Activated CD8-positive, alpha-beta memory T cell treated with anti-CD3 and anti-CD28 coated beads for 24 hours (primary cell): ENCODE measurements at regions not wholly inside any gene's neighbourhood (a gene's known extent, or its start where the extent isn't known, plus 50 kb on each side); places are given as distances from the start of the nearest gene placed in this dataset.

Source experiments
- DNase-seq: peaks from one replicate; pipeline ENCODE4 v3.0.0-alpha.2; 2020

GRCh38 chr11:129324533-129325175, 51.0 kb upstream of the BARX2 start:
- no peak for DNase-seq

- DNase-seq: no peak
These were observed 51.6 kb upstream of the BARX2 start for GRCh38 chr11:129323896-129324502.

GRCh38 chr11:129322941-129323340, 52.7 kb upstream of the BARX2 start:
- no peak for DNase-seq

DNA sequence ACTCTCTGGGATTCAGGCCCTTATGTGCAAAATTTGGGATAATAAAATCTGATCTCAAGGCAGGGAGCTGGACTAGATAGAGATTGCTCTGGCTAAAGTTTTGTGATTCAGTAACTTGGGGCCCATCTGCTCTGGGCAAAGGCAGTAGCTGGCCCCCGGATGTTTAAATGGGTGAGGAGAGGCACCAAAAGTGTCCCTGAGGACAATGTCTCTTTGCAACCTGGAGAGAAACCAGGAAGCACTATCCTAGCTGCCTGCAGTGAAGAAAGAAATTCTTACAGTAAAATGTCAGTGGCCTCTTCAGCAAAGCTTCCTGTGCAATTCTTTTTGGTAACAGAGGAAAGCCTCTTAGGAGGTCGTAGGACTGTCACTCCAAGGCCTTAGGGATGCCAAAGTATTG, 54.6 kb upstream of the BARX2 start:
- DNase-seq: no peak

DNA sequence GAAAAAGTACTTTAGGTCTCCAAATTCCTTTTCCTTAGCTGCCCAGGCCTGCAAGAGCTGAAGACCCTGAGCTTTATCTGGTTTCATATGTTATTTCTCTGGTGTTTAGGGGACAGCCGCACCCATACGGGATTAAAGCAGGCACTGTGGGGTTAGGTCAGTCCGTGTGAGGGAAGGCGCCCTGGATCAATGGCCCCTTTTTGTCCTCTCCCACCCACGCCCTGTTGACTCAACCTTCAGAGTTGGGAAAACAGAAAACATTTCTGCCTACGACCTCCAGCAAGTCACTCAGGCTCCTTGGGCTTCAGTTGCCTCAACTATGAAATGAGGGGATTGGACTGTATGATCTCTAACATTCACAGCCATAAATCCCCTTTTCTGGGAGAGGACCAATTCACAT, 55.2 kb upstream of the BARX2 start:
- no peak for DNase-seq

- DNase-seq: no peak
These were observed 55.9 kb upstream of the BARX2 start for GRCh38 chr11:129319751-129320150.

DNA sequence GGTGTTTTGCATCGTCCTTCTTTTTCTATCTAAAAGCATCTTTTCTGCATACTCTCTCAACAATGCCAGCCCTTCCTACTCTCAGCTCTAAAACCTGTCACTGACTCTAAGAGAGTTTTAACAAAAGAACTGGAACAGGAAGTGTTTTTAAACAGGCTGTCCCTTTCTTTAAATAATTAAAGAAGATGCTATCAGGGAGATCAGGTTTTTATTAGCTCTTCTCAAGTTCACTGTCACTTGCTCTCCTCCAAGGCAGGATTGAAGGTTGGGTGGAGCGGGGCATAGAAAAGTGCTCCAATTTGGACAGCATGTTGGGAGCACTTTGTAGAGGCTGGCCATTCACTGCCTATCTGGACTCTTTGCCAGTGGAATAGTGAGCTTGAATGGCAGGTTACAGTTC, 56.4 kb upstream of the BARX2 start:
- DNase-seq: no peak

GRCh38 chr11:129317571-129317970, 58.1 kb upstream of the BARX2 start:
- DNase-seq: no peak

DNA sequence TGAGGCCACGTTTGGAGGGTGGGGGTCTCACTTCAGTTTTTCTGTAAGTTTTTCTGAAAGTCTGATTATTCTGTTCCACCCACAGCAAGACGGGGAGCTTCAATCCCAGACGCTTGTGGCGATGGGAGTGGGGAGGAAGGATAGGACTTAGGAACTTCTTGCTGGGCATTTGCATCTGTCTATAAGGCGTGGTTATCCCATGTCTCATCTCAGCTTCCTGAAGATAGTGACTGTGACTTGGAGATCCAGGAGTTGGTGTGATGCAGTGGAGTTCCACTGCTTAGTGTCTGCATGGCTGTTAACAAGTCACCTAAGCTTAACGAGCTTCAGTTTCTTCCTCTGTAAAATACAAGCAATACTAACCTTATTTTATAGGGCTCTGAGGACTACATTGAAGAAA, 58.9 kb upstream of the BARX2 start:
- no peak for DNase-seq

DNA sequence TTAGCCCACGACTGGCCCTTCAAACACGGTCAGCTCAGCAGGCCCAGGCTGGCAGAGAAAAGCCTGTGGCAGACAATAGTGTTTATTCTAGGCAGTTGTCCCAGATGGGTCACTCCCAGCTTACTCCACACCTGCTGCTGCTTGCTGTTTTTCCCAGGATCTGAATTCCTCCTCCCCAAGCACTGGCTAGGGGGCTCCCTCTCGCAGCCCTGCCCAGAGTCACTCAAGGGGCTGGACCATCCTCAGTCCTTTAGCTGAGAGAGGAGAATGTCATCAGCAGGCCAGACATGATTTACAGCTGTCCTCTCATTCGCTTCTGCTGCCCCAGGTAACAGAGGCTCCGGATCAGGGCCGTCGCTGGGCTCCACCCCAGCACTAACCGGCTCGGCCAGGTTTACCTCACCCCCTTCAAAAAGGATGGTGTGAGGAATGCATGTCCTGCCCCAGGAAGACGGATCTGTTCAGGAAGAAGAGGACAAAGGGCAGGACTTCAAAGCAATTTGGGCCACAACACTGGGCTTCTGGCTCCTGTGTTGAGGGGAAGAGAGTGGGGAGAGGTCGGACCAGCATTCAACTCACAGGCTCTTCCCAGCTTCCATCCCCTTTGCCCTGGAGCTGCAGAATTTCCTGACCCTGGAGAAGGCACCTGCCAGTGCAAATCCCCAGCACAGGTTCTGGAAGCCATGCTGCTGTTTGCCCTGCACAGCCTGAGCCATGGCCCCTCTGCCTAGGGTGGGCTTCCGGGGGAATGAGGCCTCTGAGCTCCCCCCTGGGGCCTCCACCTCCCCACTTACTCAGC, 59.7 kb upstream of the BARX2 start:
- DNase-seq: no peak

DNA sequence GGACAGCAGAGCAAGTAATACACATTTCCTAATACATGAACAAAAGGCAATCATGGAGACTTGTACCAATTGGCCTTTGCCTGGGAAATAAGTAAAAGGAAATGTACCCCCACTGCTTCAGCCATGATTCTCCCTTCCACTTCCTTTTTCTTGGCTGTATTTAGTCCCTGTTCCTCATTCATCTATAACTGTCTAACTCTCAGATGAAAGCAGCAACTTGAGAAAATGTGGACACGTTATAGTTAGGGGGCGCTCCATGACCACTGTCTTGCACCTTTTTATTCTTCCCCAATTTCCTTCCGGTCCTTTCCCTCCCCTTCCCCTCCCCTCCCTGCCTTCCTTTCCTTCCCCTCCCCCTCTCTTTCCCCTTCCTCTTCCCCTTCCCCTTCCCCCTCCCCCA, 61.3 kb upstream of the BARX2 start:
- no peak for DNase-seq

- DNase-seq: no peak
These were observed 61.9 kb upstream of the BARX2 start for GRCh38 chr11:129313541-129314297.

- DNase-seq: no peak
These were observed 62.7 kb upstream of the BARX2 start for GRCh38 chr11:129312730-129313503.

GRCh38 chr11:129308241-129308865, 67.3 kb upstream of the BARX2 start:
- DNase-seq: no peak

DNA sequence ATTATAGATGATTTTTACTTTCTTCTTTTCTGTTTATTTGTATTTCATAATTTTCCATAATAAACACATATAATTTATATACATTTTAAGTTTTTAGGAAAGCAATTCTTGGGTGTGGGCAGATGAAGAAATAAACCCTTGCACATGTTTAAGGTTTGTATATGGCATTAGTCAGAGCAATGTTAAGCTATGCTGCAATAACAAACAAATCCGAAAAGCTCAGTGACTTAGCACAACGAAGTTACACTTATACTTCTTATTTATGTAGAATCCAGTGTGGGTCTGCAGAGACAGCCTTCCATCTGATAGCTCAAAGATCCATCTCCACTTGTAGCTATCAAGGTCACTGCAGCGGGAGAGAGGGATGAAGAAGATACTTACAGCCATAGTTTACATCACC, 68.5 kb upstream of the BARX2 start:
- no peak for DNase-seq

DNA sequence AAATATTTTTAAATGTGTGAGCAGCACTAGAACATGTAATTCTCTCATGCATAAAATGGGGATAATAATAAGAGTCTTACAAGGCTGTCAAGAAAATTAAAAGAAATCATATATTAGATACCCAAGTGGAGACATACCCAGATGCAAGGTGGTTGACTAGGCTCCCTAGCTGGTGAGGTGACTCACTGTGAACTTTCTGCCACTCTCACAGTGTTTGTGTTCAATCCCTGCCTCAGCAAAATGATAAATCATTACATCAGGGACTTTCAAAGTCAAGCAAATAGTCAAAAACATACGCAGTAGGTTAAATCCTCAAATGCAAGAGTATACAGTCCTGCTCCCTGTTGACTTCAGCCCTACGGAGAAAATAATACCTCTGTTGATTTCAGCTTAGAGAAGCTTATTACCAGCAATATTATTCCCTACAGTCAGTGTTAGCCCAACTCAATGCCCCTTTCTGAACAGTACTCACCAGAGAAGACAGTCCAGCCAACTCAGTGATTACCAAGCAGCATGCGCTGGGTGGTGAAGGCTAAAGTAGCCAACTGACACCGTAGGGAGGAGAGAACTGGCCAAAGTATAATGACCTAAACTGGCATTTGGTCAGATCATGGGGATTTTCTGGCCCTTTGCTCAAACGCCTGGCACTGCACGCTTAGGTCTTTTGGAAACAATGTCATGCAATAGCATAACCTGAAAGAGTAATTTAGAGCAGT, 73.1 kb upstream of the BARX2 start:
- DNase-seq: no peak

- no peak for DNase-seq
These were observed 75.5 kb upstream of the BARX2 start for GRCh38 chr11:129300099-129300498.

- no peak for DNase-seq
These were observed 76.7 kb upstream of the BARX2 start for GRCh38 chr11:129298988-129299387.

- DNase-seq: no peak
These were observed 79.9 kb upstream of the BARX2 start for GRCh38 chr11:129295746-129296145.

DNA sequence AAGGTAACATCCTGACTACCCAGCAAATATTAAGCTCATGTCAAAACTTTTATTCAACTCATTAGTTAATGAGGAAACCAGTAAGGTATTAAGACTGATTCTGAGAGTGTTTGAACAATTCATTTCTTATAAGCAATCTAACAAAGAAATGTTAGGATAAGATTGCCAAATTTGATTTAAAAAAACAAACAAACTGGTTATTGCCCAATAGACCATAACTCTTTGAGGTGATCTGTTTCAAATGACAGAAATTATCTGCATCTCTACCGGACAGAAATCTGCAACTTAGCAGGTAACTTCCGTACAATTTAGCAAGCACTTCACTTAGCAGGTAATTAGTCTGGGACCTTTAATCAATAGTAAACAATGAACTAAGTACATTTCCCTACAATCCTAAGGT, 82.9 kb upstream of the BARX2 start:
- DNase-seq: no peak

GRCh38 chr11:129292092-129292491, 83.6 kb upstream of the BARX2 start:
- no peak for DNase-seq

GRCh38 chr11:129291546-129291945, 84.1 kb upstream of the BARX2 start:
- DNase-seq: no peak
